HepG2 (cell line): ENCODE measurements at regions not wholly inside any gene's neighbourhood (a gene's known extent, or its start where the extent isn't known, plus 50 kb on each side); places are given as distances from the start of the nearest gene placed in this dataset.

Experiments
- FOSL2 ChIP-seq: sonication (generic); formaldehyde crosslinking; IDR thresholded peaks from 2 replicates; pipeline ENCODE4 v1.4.0; 2020; ENCODE audit warnings: missing genetic modification reagents
- MED1 ChIP-seq: sonication (generic); formaldehyde crosslinking; IDR thresholded peaks from 2 replicates; pipeline ENCODE4 v1.4.0; 2020; ENCODE audit warnings: missing genetic modification reagents
- ZBTB1 ChIP-seq: sonication (generic); formaldehyde crosslinking; IDR thresholded peaks from 2 replicates; pipeline ENCODE4 v1.4.0; 2020; ENCODE audit warnings: missing genetic modification reagents, borderline replicate concordance

- no peak for TF ChIP-seq MED1 (CRISPR knock-in tag)
- TF ChIP-seq FOSL2 (CRISPR knock-in tag) = no peak
- no peak for TF ChIP-seq ZBTB1 (CRISPR knock-in tag)
Observed at GRCh38 chr6:169854083-169854725, 102.8 kb downstream of the ERMARD start.
